Liver (tissue), 8 donors: ENCODE measurements at regions not wholly inside any gene's neighbourhood (a gene's known extent, or its start where the extent isn't known, plus 50 kb on each side); places are given as distances from the start of the nearest gene placed in this dataset.

Experiments
- DNase-seq: peaks from one replicate; pipeline ENCODE4 v3.0.0-alpha.2; 2017; ENCODE audit warnings: low spot score
- H3K27ac ChIP-seq, 2 donors: one replicate each; pipeline ENCODE4 v1.7.0; 2013; ENCODE audit warnings: inconsistent platforms in 2 of 2, low read length in 2 of 2, control low read depth in 1 of 2, low read depth in 1 of 2, mild to moderate bottlenecking in 1 of 2
- H3K27me3 ChIP-seq, 4 donors: one replicate each; pipeline versions ENCODE4 v1.6.1 to v1.7.0; 2013; ENCODE audit warnings: low read length in 3 of 4, inconsistent platforms in 1 of 4, mild to moderate bottlenecking in 1 of 4, moderate library complexity in 1 of 4; ENCODE audit not compliant: control insufficient read depth in 4 of 4, insufficient read depth in 4 of 4
- H3K36me3 ChIP-seq, 4 donors: one replicate each; pipeline versions ENCODE4 v1.6.1 to v1.7.0; 2013; ENCODE audit warnings: low read length in 3 of 4, mild to moderate bottlenecking in 3 of 4, low read depth in 1 of 4, moderate library complexity in 1 of 4; ENCODE audit not compliant: control insufficient read depth in 4 of 4, insufficient read depth in 3 of 4
- H3K4me1 ChIP-seq, 4 donors: one replicate each; pipeline versions ENCODE4 v1.6.1 to v1.7.0; 2013; ENCODE audit warnings: low read length in 3 of 4, mild to moderate bottlenecking in 3 of 4, moderate library complexity in 1 of 4; ENCODE audit not compliant: control insufficient read depth in 4 of 4, insufficient read depth in 4 of 4
- H3K4me3 ChIP-seq, 3 donors: one replicate each; pipeline versions ENCODE4 v1.6.1 to v1.7.0; 2013; ENCODE audit warnings: low read length in 3 of 3, control low read depth in 1 of 3, low read depth in 1 of 3, mild to moderate bottlenecking in 1 of 3
- H3K9ac ChIP-seq, 2 donors: one replicate each; pipeline ENCODE4 v1.7.0; 2013; ENCODE audit warnings: low read length in 2 of 2, mild to moderate bottlenecking in 2 of 2, moderate library complexity in 2 of 2, control low read depth in 1 of 2, low read depth in 1 of 2
- H3K9me3 ChIP-seq, 4 donors: one replicate each; pipeline versions ENCODE4 v1.6.1 to v1.7.0; 2013; ENCODE audit warnings: low read length in 3 of 4; ENCODE audit not compliant: control insufficient read depth in 4 of 4
- CTCF ChIP-seq: fragments of 150-350 bp; IDR thresholded peaks from 2 replicates; pipeline ENCODE4 v1.5.1; 2017; ENCODE audit warnings: improper control_type of control experiment, low read depth, low read length; ENCODE audit not compliant: missing input control
- EGR1 ChIP-seq, 2 donors: IDR thresholded peaks; 2 replicates each; pipeline ENCODE4 v1.6.1; 2016 to 2018; ENCODE audit warnings: antibody characterized with exemption in 2 of 2, low read depth in 2 of 2
- FOXA1 ChIP-seq: IDR thresholded peaks from 2 replicates; pipeline ENCODE4 v1.6.1; 2016; ENCODE audit warnings: antibody characterized with exemption
- FOXA2 ChIP-seq: IDR thresholded peaks from 2 replicates; pipeline ENCODE4 v1.6.1; 2016; ENCODE audit warnings: antibody characterized with exemption
- HNF4A ChIP-seq, 2 donors: conservative IDR thresholded peaks; 2 replicates each; pipeline ENCODE4 v1.6.1; 2016; ENCODE audit warnings: antibody characterized with exemption in 2 of 2, mild to moderate bottlenecking in 2 of 2
- HNF4G ChIP-seq: IDR thresholded peaks from 2 replicates; pipeline ENCODE4 v1.6.1; 2016; ENCODE audit warnings: antibody characterized with exemption
- JUND ChIP-seq, 2 donors: IDR thresholded peaks; 2 replicates each; pipeline ENCODE4 v1.6.1; 2016; ENCODE audit warnings: antibody characterized with exemption in 2 of 2
- NR2F2 ChIP-seq: IDR thresholded peaks from 2 replicates; pipeline ENCODE4 v1.6.1; 2016; ENCODE audit warnings: antibody characterized with exemption
- RAD21 ChIP-seq, 2 donors: IDR thresholded peaks; 2 replicates each; pipeline ENCODE4 v1.6.1; 2016; ENCODE audit warnings: antibody characterized with exemption in 2 of 2, mild to moderate bottlenecking in 2 of 2
- RXRA ChIP-seq, 2 donors: IDR thresholded peaks; 2 replicates each; pipeline ENCODE4 v1.6.1; 2017 to 2018; ENCODE audit warnings: antibody characterized with exemption in 2 of 2, mild to moderate bottlenecking in 1 of 2
- TAF1 ChIP-seq: conservative IDR thresholded peaks from 2 replicates; pipeline ENCODE4 v1.6.1; 2016; ENCODE audit warnings: antibody characterized with exemption, mild to moderate bottlenecking
- WGBS: extraction: QIAGEN DNeasy Blood & Tissue Kit; methylation state at CpG from one replicate; pipeline ENCODE4 v1.1.7; 2013; 5-methylcytosine and 5-hydroxymethylcytosine counted together
- TF ChIP-seq, protein P1 (sequence below): IDR thresholded peaks from 2 replicates; pipeline ENCODE4 v1.6.1; 2016; ENCODE audit warnings: antibody characterized with exemption
- TF ChIP-seq, protein P2 (sequence below): IDR thresholded peaks from 2 replicates; pipeline ENCODE4 v1.6.1; 2016; ENCODE audit warnings: antibody characterized with exemption
- TF ChIP-seq, protein P3 (sequence below): IDR thresholded peaks from 2 replicates; pipeline ENCODE4 v1.6.1; 2016; ENCODE audit warnings: antibody characterized with exemption, mild to moderate bottlenecking
- donor health status: healthy.
- donor health status: healthy.
- donor health status: healthy.
- donor health status: healthy.
- donor health status: healthy.

- TF ChIP-seq, protein P1, sequence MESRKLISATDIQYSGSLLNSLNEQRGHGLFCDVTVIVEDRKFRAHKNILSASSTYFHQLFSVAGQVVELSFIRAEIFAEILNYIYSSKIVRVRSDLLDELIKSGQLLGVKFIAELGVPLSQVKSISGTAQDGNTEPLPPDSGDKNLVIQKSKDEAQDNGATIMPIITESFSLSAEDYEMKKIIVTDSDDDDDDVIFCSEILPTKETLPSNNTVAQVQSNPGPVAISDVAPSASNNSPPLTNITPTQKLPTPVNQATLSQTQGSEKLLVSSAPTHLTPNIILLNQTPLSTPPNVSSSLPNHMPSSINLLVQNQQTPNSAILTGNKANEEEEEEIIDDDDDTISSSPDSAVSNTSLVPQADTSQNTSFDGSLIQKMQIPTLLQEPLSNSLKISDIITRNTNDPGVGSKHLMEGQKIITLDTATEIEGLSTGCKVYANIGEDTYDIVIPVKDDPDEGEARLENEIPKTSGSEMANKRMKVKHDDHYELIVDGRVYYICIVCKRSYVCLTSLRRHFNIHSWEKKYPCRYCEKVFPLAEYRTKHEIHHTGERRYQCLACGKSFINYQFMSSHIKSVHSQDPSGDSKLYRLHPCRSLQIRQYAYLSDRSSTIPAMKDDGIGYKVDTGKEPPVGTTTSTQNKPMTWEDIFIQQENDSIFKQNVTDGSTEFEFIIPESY, result no peak
- no peak for TF ChIP-seq HNF4G
- TF ChIP-seq CTCF, result peak; percentile 13
- no peak for TF ChIP-seq FOXA1
- TF ChIP-seq JUND (IDR thresholded peaks at IDR 0.05), result no peak
- TF ChIP-seq RAD21 (IDR thresholded peaks at IDR 0.05), result peak; percentile 34 to 65
- TF ChIP-seq TAF1, result no peak
- TF ChIP-seq, protein P2, sequence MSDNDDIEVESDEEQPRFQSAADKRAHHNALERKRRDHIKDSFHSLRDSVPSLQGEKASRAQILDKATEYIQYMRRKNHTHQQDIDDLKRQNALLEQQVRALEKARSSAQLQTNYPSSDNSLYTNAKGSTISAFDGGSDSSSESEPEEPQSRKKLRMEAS, result no peak
- H3K4me1 ChIP-seq, result no peaks in the 10 kb centered on the region
- no peak overlapping the region for H3K4me3 ChIP-seq
- DNase-seq, result no peak
- WGBS, result 94% methylated on average over 2 of the region's 2 CpGs
- no peak overlapping the region for H3K27ac ChIP-seq
- H3K36me3 ChIP-seq, result no peaks in the 10 kb centered on the region
- H3K9ac ChIP-seq, result no peak overlapping the region
- no peaks in the 10 kb centered on the region for H3K9me3 ChIP-seq
- H3K27me3 ChIP-seq, result no peaks in the 10 kb centered on the region
Observed at GRCh38 chr5:143648696-143649095, 163.3 kb upstream of the HMHB1 start.

DNA sequence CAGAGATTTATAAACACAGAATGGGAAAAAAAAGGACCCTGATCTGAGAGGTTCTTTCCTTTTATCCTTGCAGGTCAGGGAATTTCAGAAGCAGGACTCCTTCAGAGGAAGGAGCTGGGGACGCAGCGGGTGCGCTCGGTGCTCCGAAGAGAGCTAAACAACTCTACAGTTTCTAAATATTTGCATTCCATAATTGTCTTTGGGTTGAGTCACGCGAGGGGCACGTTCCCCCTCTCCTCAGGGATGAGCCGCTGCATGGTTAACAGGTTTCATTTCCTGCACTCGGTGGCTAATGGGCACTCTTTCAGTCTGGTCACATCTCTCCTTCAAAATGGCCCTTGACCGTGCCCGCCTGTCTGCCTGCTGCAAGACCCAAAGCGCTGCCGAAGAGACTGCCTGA is 165.0 kb upstream of the HMHB1 start:
- WGBS, result 94% methylated on average over 14 of the region's 14 CpGs
- TF ChIP-seq HNF4A (conservative IDR thresholded peaks at IDR 0.05) (no peak), EGR1 (IDR thresholded peaks at IDR 0.05; ENCODE audit: low read depth in 2 of 2) (no peak), FOXA2 (no peak), NR2F2 (no peak), RXRA (IDR thresholded peaks at IDR 0.05) (no peak)
- TF ChIP-seq, protein P2, result no peak
- TF ChIP-seq, protein P3, sequence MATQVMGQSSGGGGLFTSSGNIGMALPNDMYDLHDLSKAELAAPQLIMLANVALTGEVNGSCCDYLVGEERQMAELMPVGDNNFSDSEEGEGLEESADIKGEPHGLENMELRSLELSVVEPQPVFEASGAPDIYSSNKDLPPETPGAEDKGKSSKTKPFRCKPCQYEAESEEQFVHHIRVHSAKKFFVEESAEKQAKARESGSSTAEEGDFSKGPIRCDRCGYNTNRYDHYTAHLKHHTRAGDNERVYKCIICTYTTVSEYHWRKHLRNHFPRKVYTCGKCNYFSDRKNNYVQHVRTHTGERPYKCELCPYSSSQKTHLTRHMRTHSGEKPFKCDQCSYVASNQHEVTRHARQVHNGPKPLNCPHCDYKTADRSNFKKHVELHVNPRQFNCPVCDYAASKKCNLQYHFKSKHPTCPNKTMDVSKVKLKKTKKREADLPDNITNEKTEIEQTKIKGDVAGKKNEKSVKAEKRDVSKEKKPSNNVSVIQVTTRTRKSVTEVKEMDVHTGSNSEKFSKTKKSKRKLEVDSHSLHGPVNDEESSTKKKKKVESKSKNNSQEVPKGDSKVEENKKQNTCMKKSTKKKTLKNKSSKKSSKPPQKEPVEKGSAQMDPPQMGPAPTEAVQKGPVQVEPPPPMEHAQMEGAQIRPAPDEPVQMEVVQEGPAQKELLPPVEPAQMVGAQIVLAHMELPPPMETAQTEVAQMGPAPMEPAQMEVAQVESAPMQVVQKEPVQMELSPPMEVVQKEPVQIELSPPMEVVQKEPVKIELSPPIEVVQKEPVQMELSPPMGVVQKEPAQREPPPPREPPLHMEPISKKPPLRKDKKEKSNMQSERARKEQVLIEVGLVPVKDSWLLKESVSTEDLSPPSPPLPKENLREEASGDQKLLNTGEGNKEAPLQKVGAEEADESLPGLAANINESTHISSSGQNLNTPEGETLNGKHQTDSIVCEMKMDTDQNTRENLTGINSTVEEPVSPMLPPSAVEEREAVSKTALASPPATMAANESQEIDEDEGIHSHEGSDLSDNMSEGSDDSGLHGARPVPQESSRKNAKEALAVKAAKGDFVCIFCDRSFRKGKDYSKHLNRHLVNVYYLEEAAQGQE, result no peak
- no peak for DNase-seq

More for the DNA sequence above, 165.0 kb upstream of the HMHB1 start:
- Histone ChIP-seq H3K9ac (no peak overlapping the region), H3K36me3 (no peaks in the 10 kb centered on the region), H3K27ac (no peak overlapping the region), H3K27me3 (no peaks in the 10 kb centered on the region), H3K9me3 (no peaks in the 10 kb centered on the region), H3K4me1 (no peaks in the 10 kb centered on the region), H3K4me3 (no peak overlapping the region)
